ENCODE measurements at regions not wholly inside any gene's neighbourhood (a gene's known extent, or its start where the extent isn't known, plus 50 kb on each side); places are given as distances from the start of the nearest gene placed in this dataset.

DNA sequence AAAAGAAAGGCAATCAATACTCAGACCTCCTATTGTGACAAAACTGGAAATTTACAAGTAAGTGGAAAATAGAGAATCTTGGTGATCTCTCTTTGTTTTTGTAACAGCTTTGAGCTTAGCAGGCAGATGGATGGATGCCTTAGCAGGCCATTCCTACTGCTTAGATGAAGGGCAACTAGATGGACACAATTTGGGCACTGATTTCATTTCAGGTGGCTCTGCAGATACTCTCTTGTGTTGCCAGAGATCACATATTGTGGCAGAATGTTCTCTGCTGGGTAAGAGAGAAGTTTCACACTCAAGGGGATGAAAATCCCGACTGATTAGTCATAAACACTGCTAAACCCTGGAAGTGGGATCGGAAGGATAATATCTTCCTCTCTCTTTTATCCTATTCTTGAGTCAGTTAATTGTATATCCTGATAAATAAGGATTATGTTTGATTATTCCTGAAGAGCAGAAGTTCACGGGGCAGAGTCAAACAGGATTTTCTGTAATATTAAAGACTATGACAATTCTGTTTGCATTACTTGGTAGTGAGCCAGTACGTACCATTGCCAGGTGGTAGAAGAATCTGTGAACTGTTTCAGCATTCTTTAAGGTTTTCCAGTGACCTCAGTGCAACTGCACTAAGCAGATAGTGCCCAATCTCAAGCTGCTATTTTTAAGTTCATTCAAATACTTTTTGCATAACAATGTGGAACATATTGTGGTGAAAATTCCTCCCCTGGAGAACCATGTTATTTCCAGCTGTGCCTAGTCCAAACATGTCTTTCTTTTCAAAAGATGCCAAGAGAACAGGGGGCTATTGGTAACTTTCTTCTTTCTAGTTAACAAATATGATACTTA is 974.3 kb downstream of the FSTL5 start:
- no peak overlapping the region for H3K27ac ChIP-seq
- H3K9me3 ChIP-seq: peaks cover 0 to 4% (median 0%) of the 10 kb centered on the region in 11 donors
- DNase-seq: no peak
- H3K36me3 ChIP-seq: no peaks in the 10 kb centered on the region
- no peaks in the 10 kb centered on the region for H3K27me3 ChIP-seq
- 62 to 67% methylated on average over 4 of the region's 4 CpGs for WGBS, 2 donors
- no peak overlapping the region for H3K4me3 ChIP-seq
- intact Hi-C loops (cut with DNase I): no loop called here
- TF ChIP-seq, protein P1, sequence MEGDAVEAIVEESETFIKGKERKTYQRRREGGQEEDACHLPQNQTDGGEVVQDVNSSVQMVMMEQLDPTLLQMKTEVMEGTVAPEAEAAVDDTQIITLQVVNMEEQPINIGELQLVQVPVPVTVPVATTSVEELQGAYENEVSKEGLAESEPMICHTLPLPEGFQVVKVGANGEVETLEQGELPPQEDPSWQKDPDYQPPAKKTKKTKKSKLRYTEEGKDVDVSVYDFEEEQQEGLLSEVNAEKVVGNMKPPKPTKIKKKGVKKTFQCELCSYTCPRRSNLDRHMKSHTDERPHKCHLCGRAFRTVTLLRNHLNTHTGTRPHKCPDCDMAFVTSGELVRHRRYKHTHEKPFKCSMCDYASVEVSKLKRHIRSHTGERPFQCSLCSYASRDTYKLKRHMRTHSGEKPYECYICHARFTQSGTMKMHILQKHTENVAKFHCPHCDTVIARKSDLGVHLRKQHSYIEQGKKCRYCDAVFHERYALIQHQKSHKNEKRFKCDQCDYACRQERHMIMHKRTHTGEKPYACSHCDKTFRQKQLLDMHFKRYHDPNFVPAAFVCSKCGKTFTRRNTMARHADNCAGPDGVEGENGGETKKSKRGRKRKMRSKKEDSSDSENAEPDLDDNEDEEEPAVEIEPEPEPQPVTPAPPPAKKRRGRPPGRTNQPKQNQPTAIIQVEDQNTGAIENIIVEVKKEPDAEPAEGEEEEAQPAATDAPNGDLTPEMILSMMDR (IDR thresholded peaks at IDR 0.05): no peak
- no peaks in the 10 kb centered on the region for H3K4me1 ChIP-seq
- no peak for ATAC-seq

DNA sequence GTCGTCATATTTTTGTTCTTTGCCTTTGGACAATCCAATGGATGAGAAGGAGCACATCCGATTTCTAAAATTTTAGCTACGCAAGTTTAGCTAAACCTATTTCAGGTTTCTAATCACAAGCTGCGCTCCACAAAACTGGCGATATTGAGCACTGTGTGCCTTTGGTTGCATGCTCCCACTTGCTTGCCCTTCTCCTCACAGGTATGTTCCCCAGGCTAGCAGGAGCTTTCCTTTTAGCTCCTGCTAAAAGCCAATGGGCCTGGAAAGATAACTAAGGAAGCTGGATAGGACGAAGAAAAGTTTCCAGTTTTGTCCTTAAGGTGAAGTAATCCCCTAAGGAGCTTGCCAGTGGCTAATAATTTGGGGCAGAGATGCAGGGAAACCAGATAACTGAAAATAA is 975.2 kb downstream of the FSTL5 start:
- DNase-seq (no peak), ATAC-seq (no peak)
- intact Hi-C loops (cut with DNase I): no loop called here
- Histone ChIP-seq H3K27me3 (no peaks in the 10 kb centered on the region), H3K4me3 (no peak overlapping the region), H3K4me1 (no peaks in the 10 kb centered on the region), H3K27ac (no peak overlapping the region), H3K36me3 (no peaks in the 10 kb centered on the region), H3K9me3 (peaks cover 0 to 4% (median 0%) of the 10 kb centered on the region in 11 donors)
- WGBS, 2 donors: 82 to 84% methylated on average over 6 of the region's 6 CpGs
- TF ChIP-seq, protein P1 (IDR thresholded peaks at IDR 0.05): no peak

DNA sequence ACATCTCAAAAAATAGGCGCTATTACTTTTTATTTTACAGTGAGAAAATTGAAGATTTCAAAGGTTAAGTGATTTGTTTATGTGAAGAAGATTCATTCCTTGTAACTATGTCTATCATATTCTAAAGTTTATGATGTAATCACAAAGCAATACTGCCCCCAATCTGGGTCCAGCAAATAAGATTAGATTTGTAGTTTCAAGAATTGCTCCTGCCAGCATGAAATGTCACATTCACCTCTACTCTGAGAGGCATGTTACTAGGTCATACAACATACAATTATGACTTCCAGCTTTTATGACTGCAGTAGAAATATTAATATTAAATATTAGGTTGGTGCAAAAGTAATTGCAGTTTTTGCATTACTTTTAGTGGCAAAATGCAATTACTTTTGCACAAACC is 976.2 kb downstream of the FSTL5 start:
- Histone ChIP-seq H3K27ac (no peak overlapping the region), H3K27me3 (no peaks in the 10 kb centered on the region), H3K4me3 (no peak overlapping the region), H3K9me3 (peaks cover 0 to 4% (median 0%) of the 10 kb centered on the region in 11 donors), H3K4me1 (no peaks in the 10 kb centered on the region), H3K36me3 (no peaks in the 10 kb centered on the region)
- ATAC-seq (no peak), DNase-seq (no peak)
- 75 to 89% methylated on average over 1 of the region's 1 CpG for WGBS, 2 donors
- TF ChIP-seq, protein P1 (IDR thresholded peaks at IDR 0.05): no peak
- intact Hi-C loops (cut with DNase I): no loop called here

DNA sequence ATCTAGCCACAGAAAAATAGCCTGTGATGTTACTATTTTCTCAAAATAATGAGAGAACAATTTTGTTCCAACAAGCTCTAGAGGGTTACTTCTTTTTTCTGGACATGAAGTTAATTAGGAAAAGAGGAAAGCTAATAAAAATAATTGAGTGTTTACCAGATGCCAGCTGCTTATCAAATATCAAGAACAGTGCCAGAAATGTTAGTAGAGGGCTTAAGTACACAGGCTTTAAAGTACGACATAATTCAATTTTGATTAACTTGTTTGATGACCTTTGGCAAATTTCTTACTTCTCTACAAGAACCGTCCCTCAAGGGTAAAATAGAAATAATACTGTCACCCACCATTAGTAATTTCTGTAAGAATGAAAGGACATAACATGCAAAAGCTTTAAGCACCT is 977.0 kb downstream of the FSTL5 start:
- TF ChIP-seq, protein P1 (IDR thresholded peaks at IDR 0.05): no peak
- Histone ChIP-seq H3K9me3 (no peaks in the 10 kb centered on the region), H3K27me3 (no peaks in the 10 kb centered on the region), H3K4me1 (no peaks in the 10 kb centered on the region), H3K36me3 (no peaks in the 10 kb centered on the region), H3K27ac (no peak overlapping the region), H3K4me3 (no peak overlapping the region)
- intact Hi-C loops (cut with DNase I): no loop called here
- DNase-seq (no peak), ATAC-seq (no peak)
- WGBS, 2 donors: 41 to 61% methylated on average over 2 of the region's 2 CpGs
